NT2/D1 (cell line): ENCODE measurements at regions not wholly inside any gene's neighbourhood (a gene's known extent, or its start where the extent isn't known, plus 50 kb on each side); places are given as distances from the start of the nearest gene placed in this dataset.

Experiments used
- SUZ12 ChIP-seq: IDR thresholded peaks from 2 replicates; pipeline ENCODE4 v1.6.1; 2011; ENCODE audit not compliant: insufficient read length, insufficient read depth; ENCODE audit errors: extremely low read depth
- YY1 ChIP-seq: IDR thresholded peaks from 2 replicates; pipeline ENCODE4 v1.6.1; 2011; ENCODE audit not compliant: insufficient read length, insufficient read depth
- ZNF274 ChIP-seq: IDR thresholded peaks from 2 replicates; pipeline ENCODE4 v1.6.1; 2011; ENCODE audit warnings: mild to moderate bottlenecking, low read depth, low read length

DNA sequence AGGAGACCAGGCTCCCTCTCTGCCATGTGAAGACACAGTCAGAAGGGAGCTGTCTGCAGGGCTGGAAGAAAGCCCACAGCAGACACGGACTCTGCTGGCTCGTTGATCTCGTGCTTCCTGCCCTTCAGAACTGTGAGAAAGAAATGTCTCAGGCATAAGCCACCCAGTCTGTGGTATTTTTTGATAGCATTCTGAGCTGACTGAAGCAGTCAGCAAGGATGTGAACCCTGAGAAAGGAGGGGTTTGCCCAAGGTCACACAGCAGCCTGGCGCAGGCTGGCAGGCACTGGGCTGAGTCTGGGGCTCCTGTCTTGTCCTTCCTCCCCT lies 255.1 kb upstream of the B3GAT1 start:
- TF ChIP-seq SUZ12 (no peak), YY1 (no peak), ZNF274 (no peak)
